ENCODE measurements at regions not wholly inside any gene's neighbourhood (a gene's known extent, or its start where the extent isn't known, plus 50 kb on each side); places are given as distances from the start of the nearest gene placed in this dataset.
A peak's percentile ranks its signal among the peaks of the same experiment; 100 is the strongest.

GRCh38 chrX:104351173-104351769 lies 96.5 kb upstream of the ESX1 start:
- DNase-seq, result no peak
- intact Hi-C loops (cut with DNase I; ENCODE audit: low total_unique reads), result no loop called here
- Histone ChIP-seq H3K27ac (no peak overlapping the region), H3K36me3 (ENCODE audit: low read depth, missing control alignments) (no peaks in the 10 kb centered on the region), H3K4me1 (no peaks in the 10 kb centered on the region), H3K4me3 (no peak overlapping the region), H3K27me3 (no peaks in the 10 kb centered on the region), H3K9me3 (no peaks in the 10 kb centered on the region)
- TF ChIP-seq POLR2A (IDR thresholded peaks at IDR 0.05) (no peak), CTCF (IDR thresholded peaks at IDR 0.05) (no peak)
- WGBS, 2 donors, result 73 to 76% methylated on average over 3 of the region's 3 CpGs

GRCh38 chrX:104347860-104348259 lies 93.1 kb upstream of the ESX1 start:
- Histone ChIP-seq H3K9me3 (no peaks in the 10 kb centered on the region), H3K27me3 (no peaks in the 10 kb centered on the region), H3K4me1 (no peaks in the 10 kb centered on the region), H3K4me3 (no peak overlapping the region), H3K36me3 (ENCODE audit: low read depth, missing control alignments) (no peaks in the 10 kb centered on the region), H3K27ac (no peak overlapping the region)
- TF ChIP-seq POLR2A (IDR thresholded peaks at IDR 0.05) (no peak), CTCF (IDR thresholded peaks at IDR 0.05) (no peak)
- DNase-seq, result no peak
- intact Hi-C loops (cut with DNase I; ENCODE audit: low total_unique reads), result no loop called here
- 47 to 52% methylated on average over 4 of the region's 4 CpGs for WGBS, 2 donors

GRCh38 chrX:104343428-104344129 lies 88.8 kb upstream of the ESX1 start:
- Histone ChIP-seq H3K4me3 (no peak overlapping the region), H3K4me1 (no peaks in the 10 kb centered on the region), H3K36me3 (ENCODE audit: low read depth, missing control alignments) (no peaks in the 10 kb centered on the region), H3K27ac (no peak overlapping the region), H3K27me3 (no peaks in the 10 kb centered on the region), H3K9me3 (no peaks in the 10 kb centered on the region)
- WGBS, 2 donors, result 52 to 57% methylated on average over 4 to 8 of the region's 8 CpGs
- DNase-seq, result peak; percentile 57
- intact Hi-C loops (cut with DNase I; ENCODE audit: low total_unique reads), result no loop called here
- TF ChIP-seq POLR2A (IDR thresholded peaks at IDR 0.05), result no peak
- peak in 2 of 3 experiments; percentile 24 to 27 for TF ChIP-seq CTCF (IDR thresholded peaks at IDR 0.05)

- Histone ChIP-seq H3K4me1 (no peaks in the 10 kb centered on the region), H3K27me3 (no peaks in the 10 kb centered on the region), H3K27ac (no peak overlapping the region), H3K4me3 (no peak overlapping the region), H3K36me3 (ENCODE audit: low read depth, missing control alignments) (no peaks in the 10 kb centered on the region), H3K9me3 (no peaks in the 10 kb centered on the region)
- WGBS, 2 donors, result 39 to 53% methylated on average over 2 of the region's 2 CpGs
- TF ChIP-seq POLR2A (IDR thresholded peaks at IDR 0.05), result no peak
- TF ChIP-seq CTCF (IDR thresholded peaks at IDR 0.05), result no peak
- DNase-seq, result no peak
- intact Hi-C loops (cut with DNase I; ENCODE audit: low total_unique reads), result no loop called here
Observed at GRCh38 chrX:104342065-104342464, 87.3 kb upstream of the ESX1 start.

- 88 to 93% methylated on average over 3 of the region's 3 CpGs for WGBS, 2 donors
- no peak for TF ChIP-seq CTCF (IDR thresholded peaks at IDR 0.05)
- no peak for TF ChIP-seq POLR2A (IDR thresholded peaks at IDR 0.05)
- no peak overlapping the region for H3K4me3 ChIP-seq
- H3K27me3 ChIP-seq, result no peaks in the 10 kb centered on the region
- no peaks in the 10 kb centered on the region for H3K4me1 ChIP-seq
- no peaks in the 10 kb centered on the region for H3K36me3 ChIP-seq (ENCODE audit: low read depth, missing control alignments)
- intact Hi-C loops (cut with DNase I; ENCODE audit: low total_unique reads), result no loop called here
- no peak for DNase-seq
- H3K9me3 ChIP-seq, result no peaks in the 10 kb centered on the region
- no peak overlapping the region for H3K27ac ChIP-seq
Observed at GRCh38 chrX:104335756-104336155, 81.0 kb upstream of the ESX1 start.

Data from testis (tissue), 2 donors.